GDM1 (cell line): ENCODE measurements at regions not wholly inside any gene's neighbourhood (a gene's known extent, or its start where the extent isn't known, plus 50 kb on each side); places are given as distances from the start of the nearest gene placed in this dataset.

Source experiments
- DNase-seq: peaks from one replicate; lab custom pipeline; 2025; lab: John Stamatoyannopoulos, UW

DNA sequence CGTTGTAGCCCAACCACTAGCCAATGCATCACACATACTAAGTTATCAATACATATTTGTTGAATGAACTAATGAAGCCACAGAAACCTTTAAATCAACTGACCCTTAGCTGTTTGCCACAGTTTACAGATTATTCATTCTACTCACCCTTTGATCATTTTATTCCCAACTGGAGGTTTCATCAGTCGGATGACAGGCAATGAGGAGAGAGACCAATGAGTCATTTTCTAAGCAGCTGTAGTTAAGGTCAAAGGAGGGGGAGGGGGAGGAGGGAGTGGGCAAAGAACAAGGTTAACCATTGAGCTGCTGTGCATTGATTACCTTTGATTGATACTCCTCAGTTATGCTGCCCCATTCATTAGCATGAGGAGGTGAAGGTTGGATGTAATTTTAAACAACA, 469.5 kb downstream of the VRK1 start:
- no peak for DNase-seq

DNA sequence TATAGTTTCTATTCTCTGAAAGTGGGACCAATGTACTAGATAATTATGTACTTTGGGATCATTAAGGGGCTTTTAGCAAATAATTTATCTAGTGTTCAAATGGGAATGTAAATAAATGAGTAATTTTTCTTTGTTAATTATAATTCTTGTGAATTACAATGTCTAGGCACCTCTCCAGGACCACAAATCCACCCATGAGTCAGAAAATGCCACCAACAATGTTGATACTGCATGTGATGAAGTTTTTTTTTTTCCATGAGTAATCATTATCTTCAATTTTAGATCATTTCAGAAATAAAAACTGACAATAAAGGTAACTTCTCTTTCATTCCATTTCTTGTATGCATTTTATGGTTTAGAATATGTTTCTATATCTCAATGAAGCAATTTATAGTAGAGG, 470.3 kb downstream of the VRK1 start:
- DNase-seq, result no peak

DNA sequence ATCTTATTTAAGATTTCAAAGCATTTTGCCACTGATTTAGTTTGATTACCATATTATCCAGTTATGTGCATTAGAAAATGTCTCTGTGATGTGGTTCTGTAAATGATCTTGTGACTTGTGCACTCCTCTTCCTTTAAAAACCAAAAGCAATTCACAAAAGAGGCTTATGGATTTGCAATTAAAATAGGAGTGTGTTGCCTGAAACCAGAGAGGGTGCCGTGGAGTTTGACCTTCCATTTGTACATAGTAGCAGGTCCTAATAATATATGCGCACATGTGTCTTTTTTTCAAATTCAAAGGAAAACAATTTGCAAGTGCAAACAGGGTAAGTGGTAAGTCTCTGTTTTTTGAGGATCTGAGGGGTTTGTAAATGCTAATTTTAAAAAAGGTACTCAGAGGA, 470.9 kb downstream of the VRK1 start:
- no peak for DNase-seq

DNA sequence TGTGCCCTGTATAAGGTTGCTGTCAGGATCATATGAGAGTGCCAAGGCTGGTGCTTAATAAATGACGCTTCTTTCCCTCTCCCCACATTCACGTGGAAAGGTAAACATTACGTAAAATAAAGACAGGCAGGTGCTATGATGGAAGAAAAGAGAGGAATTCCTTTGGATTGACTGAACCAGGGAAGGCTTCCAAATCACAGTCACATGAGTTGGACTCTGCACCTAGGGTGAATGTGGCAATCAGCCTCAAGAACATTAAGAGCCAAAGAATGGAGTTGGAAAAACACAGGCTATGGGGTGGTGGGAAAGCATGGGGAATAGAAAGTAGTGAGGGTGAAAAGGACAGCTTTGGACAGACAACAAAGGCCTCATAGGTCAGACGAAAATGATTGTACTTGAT, 473.1 kb downstream of the VRK1 start:
- no peak for DNase-seq

DNA sequence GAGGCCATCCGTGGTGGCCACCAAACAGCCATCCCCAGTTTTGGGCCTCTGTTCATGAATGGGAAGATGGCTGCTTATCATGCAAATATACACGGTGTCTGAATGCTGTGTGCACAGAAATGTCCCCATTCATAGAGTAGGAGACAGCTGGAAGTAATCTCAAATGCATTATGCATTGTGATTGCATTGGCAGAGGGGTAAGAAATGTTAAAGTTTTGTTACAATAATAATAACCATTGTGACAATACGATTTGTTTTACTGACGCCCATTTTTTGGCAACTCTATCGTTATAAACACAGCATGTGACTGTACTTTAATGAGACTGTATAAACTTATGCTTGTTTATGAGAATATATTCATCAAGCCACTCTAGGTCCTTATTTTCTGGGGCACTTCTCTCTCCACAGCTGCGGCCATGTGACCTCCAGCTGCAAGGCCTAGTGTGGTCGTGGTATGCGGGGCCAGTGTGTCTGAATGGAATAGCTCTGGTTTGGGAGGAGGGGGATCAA, 474.3 kb downstream of the VRK1 start:
- no peak for DNase-seq

DNA sequence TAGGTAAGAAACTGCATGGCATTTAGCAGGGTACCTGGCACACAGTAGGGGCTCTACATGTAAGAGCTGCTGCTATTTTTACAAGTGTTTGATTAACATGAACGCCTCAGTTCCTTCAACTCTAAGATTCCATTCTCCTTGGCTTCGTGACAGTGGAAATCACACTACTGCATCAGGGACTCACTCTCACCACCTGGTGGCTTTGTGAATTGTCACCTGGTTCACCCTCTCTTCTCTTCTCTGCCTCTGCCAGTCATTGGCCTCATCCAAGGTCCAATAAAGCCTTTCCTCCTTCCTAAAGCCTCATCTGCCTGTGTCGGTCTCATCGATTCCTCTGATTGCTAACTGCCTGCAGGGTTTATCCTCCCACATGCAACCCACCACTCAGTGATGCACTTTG, 476.4 kb downstream of the VRK1 start:
- no peak for DNase-seq

DNA sequence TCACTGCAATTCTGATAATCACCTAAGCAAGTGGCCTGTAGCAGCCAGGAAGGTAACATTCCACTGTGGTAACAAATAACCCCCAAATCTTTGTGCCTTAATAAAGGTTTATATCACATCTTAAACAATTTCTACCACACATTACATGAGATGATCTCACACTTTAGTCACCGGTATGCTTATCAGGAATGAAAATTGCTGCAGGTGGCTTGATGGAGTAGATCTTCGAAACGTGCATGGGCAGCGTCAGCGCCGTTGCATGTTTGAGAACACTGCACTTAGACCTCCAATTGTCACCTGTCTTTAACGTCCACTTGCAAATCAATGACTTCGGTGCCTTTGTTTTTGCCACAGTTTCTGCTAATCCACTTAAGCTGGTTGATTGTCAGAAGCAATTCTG, 477.4 kb downstream of the VRK1 start:
- no peak for DNase-seq

DNA sequence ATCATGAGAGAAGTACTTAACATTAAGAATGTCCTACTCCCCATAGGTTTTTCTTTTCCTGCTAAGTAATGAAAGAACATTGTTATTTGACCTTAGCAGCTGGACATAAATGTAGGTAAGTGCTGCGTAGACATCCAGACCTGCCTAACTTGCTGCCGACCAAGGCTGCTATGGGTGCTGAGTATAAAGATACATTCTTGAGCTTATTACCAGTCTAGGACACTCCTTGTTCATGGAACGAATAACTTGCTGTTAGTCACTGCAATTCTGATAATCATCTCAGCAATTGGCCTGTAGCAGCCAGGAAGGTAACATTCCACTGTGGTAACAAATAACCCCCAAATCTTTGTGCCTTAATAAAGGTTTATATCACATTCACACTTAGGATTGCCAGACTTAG, 478.1 kb downstream of the VRK1 start:
- no peak for DNase-seq

DNA sequence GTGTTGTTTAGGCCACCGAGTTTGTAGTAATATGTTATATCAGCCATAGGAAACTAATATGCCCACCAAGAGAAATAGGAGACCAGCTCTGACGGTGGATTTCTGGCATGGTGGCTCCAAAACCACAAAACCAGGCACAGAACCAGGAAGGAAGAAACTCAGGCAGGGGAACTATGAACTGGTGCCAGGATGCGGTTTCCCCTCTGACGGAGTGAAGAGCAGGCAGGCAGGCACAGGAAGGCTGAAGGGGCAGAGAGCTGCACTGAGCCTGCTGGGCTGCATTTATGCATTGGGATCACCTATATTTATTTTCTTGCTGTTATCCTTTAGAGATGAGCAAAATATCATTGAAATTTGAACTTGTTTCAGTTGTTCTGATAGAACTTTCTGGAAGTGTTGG, 479.4 kb downstream of the VRK1 start:
- peak; percentile 53 for DNase-seq

DNA sequence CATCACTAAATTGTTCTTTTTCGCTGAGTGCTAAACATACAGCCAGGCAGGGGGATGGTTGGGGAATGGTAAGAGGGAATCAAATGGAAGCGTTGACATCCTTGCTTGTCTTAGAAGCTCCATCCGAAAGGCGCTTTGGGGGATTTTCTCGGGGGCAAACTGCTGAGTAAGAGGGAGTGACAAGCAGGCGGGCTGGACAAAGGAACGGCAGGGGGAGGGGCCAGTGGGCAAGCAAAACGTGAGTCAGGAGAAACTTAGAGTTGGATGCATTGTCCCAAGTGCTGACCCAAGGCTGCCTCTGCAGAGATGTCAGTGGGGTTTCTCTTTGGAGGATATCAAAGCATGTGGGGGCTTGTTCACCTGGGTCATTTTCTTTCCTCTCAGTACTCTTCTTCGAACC, 480.5 kb downstream of the VRK1 start:
- DNase-seq, result no peak

DNA sequence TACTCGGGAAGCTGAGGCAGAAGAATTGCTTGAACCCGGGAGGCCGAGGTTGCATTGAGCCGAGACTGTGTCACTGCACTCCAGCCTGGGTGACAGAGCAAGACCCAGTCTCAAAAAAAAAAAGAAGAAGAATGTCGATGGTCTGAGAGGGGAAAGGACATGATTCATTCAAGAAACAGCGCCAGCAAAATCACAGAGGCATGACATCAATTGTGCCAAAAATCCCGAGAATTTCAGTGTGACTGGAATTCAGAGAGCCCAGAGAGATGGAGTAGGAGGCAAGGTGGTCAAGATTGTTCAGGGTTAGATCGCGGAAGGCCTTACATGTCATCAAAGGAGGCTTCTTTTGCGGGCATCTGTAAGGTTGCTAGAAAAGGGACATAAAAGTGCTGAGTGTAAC, 483.3 kb downstream of the VRK1 start:
- no peak for DNase-seq

DNA sequence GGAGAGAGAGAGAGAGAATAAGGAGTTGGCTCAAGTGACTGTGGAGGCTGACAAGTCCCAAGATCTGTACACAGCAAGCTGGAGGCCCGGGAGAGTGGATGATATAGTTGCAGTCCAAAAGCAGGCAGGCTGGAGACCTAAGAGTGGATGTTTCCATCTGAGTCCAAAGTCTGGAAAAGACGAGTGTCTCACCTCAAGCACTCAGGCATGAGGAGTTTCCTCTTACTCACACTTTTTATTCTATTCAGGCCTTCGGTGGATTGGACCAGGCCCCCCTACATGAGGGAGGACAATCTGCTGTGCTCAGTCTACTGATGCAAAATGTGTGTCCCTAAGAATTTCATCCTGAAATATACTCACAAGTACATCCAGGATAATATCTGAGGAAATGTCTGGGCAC, 484.6 kb downstream of the VRK1 start:
- DNase-seq, result no peak

DNA sequence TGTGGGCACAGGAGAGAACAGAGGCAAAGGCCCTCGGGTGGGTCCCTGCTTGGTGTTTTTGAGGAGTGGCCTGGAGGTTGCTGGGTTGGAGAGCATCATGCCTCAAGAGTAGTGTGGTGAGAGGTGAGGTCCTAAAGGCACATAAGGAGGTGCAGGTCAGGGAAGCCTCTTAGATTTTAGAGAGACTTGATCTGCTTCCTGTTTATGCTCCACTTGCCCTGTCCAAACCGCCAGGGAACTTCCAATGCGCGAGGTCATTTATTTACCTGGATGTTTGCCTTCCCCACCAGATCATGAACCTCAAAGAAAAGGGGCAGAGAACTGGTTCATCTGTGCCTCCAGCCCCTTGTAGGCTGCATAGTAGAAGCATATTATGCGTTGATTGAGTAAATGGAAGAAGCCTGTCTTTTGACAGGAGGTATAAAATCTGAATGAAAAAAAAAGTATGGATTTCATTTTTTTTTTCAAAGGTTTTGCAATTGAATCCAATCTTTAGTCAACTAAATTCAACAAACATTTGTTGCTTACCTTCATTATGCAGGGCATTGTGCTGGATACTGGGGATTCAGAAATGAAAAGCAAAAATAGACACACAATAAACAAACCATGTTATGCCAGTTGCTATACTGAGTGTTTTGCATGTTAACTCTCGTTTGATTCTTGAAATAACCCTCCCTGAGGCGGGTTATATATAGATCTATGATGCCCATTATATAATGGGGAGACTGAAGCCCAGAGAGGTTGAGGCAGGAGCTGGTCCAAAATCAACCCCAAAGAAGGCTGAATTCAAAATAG, 485.2 kb downstream of the VRK1 start:
- no peak for DNase-seq

DNA sequence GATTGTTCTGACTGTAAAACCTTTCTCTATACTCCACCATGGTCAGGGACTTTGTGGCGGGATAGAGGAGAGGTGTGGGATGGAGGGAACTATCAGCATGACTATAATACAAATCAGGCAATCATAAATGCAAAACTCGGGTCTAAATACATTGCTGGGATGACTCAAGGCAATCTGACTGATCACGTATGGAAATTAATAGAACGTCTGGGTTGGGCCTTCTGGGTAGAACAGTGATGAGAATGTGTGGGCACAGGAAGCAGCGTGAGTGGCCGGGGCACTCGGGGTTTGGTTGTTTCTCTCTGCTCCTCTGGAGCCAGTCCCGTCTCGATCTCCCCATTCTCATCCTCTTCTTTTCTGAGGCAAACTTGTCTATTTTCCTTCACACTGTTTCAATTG, 485.8 kb downstream of the VRK1 start:
- no peak for DNase-seq

DNA sequence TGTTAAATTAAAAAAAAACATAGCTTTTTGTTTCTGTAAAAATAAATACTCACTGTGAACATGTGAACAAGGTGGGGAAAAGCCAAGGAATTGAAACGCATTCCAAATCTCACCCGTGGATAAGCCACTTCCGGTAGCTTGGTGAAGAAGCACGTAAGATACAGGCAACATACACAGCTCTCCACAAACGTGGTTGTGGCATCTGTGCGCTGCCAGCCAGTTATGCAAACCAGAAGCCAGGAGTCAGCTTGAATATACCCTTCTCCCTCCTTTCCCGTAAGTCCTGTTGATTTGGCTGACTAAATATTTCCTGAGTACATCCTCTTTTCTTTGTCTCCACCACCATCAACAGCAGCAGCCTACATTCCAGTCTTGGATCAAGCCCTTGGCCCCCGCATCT, 486.2 kb downstream of the VRK1 start:
- DNase-seq, result no peak

DNA sequence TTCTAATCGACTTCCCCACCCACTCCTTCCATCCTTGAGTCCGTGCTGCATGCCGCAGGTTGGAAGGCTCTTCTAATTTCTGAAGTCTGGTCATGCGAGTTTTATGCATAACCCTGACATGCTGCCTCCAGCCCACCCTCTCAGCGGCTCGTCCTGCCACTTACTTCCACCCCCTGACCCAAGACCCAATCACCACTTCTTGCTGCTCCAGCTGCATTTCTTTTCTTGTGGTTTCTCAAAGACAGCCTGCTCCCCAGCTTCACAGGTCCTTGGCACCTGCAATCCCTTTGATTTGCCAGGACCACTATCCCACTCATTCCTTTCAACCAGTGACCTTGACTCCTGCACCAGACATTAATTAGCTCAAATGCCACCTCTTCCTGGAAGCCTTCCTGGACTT, 486.7 kb downstream of the VRK1 start:
- DNase-seq, result no peak

DNA sequence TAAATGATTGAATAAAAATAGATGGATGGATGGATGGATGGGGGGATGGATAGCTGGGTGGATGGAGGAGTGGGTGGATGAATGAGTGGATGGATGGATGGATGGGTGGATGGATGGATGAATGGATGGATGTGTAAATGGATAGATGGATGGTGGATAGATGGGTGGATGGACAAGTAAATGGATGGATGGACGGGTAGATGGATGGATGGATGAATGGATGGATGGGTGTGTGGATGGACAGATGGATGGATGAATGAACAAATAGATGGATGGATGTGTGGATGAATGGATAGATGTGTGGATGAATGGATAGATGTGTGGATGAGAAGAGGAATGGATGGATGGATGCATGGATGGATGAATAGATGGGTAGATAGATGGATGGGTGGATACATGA, 490.8 kb downstream of the VRK1 start:
- no peak for DNase-seq

DNA sequence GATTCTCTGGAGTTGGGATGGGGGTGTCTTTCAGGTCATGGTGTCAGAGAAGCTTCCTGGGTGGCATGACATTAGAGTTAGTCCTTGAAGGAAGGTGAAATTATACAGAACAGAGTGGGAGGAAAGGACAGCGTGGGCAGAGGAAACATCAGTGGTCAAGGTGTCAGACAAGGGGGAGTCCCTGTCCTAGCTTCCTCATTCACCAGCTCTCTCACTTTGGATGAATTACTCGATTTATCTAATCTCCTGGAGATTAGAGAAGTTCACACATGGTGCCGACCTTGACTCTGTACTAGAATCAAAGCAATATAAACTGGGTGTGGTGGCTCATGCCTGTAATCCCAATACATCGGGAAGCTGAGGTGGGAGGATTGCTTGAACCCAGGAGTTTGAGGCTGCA, 492.9 kb downstream of the VRK1 start:
- no peak for DNase-seq

DNA sequence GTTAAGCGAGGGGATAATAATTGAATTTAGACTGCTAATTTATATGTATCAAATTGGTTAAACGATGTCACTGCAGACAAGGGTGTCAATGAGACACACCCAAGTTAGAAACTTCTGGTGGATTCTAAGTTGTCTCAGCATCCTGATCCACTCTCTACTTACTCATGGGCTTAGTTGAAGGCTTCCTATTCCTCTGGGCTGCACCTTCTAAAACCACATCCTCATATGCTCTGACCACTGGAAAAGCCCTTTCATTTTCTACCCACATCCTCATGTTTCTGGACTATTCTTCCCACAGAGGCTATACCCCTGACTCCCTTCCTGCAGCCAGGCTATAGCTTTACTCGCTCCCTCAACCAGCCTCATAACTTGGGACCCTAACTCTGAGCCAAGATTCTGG, 493.8 kb downstream of the VRK1 start:
- peak; percentile 42 for DNase-seq

DNA sequence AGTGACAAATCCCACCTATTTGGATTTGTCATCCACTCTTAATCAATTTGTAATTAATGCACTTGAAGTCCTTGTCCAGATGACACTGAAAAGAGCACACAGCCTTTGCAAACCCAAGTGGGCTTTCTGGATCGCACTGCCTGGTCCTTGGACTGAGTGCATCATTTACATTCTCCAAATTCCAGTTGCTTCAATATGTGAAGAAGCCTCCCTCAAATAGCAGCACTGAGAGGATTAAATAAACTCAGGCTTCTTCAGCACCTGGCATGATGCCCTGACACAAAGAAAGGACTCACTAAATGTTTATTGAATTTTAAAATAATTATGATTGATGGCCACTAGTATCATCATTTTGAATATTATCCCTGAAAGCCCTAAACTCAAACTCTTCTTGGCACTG, 496.5 kb downstream of the VRK1 start:
- DNase-seq, result no peak

DNA sequence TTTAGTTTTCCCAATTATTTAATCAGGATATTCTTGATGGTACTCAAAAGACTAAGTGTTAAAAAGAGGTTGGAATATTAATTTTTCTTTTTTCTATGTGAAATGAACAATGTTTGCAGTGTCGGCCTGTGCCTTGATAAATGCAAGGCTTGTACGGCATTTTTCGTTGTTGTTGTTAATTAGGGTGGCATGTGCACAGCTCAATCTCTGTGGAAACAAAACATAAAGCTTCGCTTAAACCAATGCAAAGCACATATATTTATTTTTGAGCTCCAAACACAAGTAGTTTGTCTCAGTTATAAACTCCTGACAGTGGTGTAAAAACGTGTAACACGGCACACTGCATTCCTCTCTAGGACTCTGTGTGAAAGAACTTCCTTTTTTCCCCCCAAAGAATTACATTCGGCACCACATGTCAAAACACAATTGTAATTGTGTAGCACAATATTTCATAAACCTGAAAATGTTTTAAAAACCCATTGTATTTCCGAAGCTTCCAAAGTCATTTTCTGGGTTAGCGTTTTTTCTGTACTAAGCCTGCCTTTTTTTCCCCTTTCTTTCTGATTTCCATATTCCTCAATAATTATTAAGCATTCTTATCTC, 498.0 kb downstream of the VRK1 start:
- DNase-seq, result no peak

DNA sequence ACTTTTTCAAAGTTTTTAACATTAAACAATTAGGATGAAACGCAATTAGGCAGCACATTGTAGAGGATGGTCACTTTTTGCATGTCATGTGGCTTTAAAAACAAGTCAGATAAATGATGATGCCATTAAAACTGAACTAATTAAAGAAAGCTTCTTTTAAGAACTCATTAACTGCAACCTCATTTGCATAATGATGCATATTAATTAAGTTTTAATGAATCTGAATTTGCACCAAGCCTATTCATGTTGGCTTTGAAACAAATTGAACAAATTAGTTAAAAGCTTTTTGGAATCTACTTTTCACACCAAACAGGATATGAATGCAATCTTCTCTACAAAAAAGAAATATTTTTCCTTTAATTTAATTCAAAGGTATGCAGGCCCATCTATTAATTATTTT, 499.0 kb downstream of the VRK1 start:
- DNase-seq, result no peak

DNA sequence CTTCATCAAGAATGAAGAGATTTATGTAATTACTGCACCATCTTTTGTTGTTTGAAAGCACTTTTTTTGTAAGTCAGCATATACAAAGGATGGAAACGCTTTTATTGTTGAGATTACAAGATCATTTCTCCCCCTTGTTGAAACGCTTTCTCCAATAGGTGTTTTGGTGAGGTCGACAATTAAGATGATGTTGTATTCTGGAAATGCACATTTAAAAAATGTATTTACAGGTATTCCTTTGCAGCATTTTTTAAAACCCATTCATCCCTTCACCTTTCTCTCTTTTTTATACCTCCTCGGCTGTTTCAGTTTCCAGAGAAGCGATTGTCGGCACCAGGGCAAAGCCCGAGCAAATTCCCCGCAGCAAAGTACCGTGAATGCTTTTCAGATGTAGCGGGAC, 499.9 kb downstream of the VRK1 start:
- DNase-seq, result no peak

DNA sequence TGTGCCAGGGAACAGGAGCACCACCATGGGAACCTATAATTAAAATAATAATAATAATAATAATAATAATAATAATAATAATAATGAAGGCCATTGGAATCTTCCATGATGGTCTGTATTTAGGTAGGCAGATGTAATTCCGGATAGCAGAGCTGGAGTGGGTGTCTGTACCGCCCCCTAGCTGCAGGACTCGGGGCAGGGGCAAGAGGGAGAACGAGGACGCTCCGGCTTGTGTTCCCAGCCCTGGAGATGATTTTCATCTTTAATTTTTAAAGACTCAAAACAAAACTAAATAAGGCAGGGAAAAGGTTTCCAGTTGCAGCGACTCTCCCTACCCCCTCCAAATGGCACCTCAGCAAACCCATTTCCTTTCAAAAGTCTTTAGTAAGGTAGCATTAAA, 501.1 kb downstream of the VRK1 start:
- no peak for DNase-seq
